GM18907 (cell line): ENCODE measurements at regions not wholly inside any gene's neighbourhood (a gene's known extent, or its start where the extent isn't known, plus 50 kb on each side); places are given as distances from the start of the nearest gene placed in this dataset.

Source experiments
- ATAC-seq: cut with Tn5 transposase; IDR thresholded peaks from one replicate; pipeline ENCODE4 v1.9.1; 2021; ENCODE audit warnings: mild to moderate bottlenecking, moderate library complexity; ENCODE audit not compliant: unreplicated experiment

- ATAC-seq: peak; percentile 44
These were observed 372.8 kb downstream of the MTX2 start for GRCh38 chr2:176642074-176642473.

GRCh38 chr2:176643646-176644045 lies 374.4 kb downstream of the MTX2 start:
- no peak for ATAC-seq

- no peak for ATAC-seq
These were observed 376.3 kb downstream of the MTX2 start for GRCh38 chr2:176645494-176645893.

- ATAC-seq: no peak
These were observed 376.9 kb downstream of the MTX2 start for GRCh38 chr2:176646033-176646615.

- ATAC-seq: no peak
These were observed 378.3 kb downstream of the MTX2 start for GRCh38 chr2:176647325-176648165.

GRCh38 chr2:176648700-176649297 lies 379.6 kb downstream of the MTX2 start:
- no peak for ATAC-seq

DNA sequence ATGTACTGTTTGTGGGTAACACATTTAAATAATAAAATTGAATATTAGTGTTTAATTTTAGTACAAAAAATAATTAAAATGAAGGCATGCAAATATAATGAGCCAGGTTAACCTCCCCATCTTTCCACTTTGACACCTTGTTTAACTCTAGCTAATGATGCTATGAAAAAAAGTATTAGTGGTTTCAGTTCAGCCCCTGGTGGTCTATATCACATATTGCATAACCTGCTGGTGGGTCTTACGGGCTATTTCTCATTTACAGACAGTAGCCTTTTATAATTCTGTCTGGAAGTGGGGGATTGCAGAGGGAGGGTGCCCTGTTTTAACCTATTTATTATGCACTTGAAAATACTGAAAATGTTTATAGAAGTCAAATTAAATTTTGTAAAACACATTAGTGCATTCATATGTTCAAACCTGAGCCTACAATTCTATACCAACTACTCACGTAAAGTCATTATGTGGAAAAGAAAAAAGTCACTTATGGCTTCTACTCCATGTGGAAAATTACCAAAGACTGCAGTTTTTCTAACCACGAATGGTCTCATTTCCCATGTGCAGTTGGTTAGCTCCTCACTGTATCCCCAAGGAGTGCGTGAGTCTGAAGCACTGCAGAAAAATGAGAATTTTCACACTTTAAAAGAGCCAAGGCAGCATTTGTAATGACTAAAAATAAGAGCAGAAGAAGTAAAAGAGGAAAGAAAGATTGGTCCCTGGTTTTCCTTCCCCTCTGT lies 381.0 kb downstream of the MTX2 start:
- no peak for ATAC-seq

- ATAC-seq: no peak
These were observed 381.8 kb downstream of the MTX2 start for GRCh38 chr2:176650838-176651555.

GRCh38 chr2:176652300-176653182 lies 383.3 kb downstream of the MTX2 start:
- ATAC-seq: no peak

DNA sequence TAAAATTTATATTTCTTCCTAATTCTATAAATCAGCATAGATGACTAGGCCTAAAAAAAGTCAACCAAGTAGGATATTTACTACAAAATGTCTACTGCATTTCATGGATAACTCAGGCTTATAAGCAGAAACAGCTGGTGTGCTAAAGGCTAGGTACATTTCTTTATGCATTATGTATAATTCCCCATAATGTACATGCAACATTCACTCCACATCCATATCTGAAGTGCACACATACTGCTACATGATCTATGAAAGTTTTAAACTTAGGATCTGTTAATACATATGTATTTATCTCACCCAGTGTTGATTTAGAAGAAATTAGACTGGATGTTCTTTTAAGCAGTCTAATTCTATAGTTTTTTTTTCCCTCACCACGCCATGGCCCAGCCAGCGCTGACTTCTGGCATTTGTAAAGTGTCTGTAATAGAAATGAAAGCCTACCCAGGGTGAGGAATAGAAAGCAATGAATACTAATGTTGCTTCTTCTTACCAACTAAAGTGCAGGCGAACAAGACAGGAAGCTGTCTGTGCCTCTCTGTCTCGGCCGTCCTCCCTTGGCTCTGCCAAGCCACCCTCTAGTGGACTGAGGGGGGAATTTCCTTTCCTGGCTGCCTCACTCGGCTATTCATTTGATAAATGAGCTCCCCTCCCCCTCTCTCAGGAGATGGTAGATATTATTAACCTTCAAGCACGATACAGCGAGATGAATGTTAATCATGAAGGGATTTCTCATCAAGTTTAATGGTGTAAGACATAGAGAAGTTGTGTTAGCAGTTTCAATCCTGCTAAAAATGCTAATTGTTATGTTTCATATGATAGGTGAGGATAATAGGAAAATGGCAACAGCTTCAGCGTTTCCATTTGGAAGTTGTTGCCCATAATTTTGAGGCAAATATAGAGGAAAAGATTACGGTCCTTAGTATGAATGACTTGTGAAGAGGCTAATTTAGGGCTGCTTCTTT lies 384.5 kb downstream of the MTX2 start:
- ATAC-seq: peak; percentile 87

GRCh38 chr2:176656038-176656775 lies 387.0 kb downstream of the MTX2 start:
- no peak for ATAC-seq

DNA sequence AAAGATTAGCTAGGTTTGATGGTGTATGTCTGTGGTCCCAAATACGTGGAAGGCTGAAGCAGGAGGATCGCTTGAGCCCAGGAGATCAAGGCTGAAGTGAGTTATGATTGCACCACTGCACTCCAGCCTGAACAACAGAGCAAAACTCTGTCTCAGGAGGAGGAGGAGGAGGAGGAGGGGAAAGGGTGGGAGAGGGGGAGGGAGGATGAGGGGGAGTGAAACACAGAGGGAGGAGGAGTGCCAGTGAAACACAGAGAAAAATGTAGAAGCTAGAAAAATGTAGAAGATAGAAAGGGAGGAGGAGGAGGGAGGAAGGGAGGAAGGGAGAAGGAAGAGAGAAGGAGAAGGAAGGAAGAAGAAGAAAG lies 387.5 kb downstream of the MTX2 start:
- no peak for ATAC-seq

DNA sequence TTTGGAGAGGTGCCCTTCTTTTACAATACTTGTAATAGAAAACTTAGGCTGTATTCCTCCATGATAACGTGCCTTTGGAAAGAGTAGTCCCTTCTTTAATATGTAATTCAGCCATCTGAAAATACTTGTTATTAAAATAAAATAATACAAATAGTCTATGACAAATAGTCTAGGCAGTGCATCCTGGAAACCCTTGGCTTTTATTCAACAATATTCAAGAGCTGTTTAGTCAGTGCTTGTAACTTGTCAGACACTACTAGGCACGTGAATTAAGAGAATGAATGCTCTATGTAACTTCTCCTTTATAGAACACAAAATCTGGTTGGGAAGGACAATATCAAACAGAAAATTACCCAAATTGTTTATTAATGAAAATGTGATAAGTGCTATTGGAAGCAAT lies 388.2 kb downstream of the MTX2 start:
- ATAC-seq: no peak

DNA sequence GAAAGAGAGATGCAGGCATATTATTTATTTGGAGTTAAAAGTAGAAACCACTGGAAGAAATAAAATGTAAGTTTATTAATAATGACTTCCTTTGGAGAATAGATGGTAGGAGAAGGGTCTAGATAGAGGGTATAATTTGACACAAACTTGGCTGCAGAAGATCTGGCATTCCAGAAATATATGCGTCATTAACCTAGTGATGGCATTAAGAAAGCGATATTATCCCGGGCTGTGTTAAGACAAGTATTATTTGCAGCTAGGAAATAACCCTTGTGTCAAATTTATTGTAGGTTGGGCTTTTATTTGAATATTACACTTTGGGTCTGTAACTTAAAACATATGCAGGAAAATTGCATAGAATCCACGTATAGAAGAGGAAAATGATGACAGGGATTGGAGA lies 389.5 kb downstream of the MTX2 start:
- ATAC-seq: no peak

- ATAC-seq: no peak
These were observed 393.5 kb downstream of the MTX2 start for GRCh38 chr2:176662753-176663152.

DNA sequence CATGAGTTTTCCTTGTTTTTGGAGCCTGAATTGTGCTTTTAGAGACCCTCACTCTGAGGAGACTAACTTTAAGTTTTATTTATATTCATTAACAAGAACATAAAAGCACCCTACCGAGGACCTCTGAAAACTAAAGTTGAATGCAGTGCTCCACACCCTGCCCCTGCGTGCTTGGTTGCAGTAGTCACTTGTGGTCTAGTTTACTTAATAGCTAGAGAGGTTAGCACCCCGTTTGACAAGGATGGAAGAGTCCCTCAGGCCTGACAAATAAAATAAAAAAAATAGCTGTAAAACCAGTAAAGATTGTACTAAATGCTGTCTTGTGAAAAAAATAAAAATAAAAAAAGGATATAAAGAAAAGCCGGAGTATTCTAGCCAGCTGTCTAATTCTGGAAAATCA lies 395.2 kb downstream of the MTX2 start:
- ATAC-seq: no peak

DNA sequence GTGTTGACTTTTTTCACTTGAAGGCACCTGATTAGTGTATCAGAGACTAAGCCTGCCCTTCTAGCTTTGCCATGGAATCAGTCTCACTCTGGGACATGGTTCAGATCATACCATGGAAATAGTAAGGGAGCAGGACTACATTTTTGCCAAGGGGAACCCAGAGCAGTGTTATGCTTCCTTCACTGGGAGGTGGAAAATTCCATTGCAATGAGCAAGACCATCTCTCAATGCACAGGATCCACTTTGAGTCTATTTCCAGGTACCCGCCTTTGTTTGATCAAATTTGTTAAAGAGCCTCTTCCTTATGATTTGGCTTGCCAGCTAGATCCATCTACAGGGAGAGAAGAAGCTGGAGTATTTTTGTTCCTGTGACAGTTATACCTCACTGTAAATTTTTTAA lies 395.8 kb downstream of the MTX2 start:
- ATAC-seq: no peak

DNA sequence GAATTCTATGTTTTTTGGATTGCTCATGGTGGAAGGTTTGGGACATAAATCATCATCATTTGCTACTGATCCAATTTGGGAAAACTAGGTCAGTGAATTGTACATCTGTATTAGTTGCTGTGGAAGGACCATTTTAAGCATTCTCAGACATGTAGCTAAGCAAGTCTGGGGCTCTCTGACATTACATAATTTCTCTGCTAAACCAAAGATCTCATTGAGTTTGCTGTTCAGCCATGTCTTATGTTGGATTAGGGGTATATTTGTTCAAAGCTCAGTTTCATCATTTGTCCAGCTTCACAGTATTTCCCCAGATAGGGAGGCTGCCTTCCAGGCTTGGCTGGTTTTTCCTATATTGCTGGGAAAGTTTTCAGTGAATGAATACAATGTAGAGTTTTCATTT lies 399.7 kb downstream of the MTX2 start:
- no peak for ATAC-seq
